Retinal pigment epithelial cell (primary cell): ENCODE measurements at regions not wholly inside any gene's neighbourhood (a gene's known extent, or its start where the extent isn't known, plus 50 kb on each side); places are given as distances from the start of the nearest gene placed in this dataset.
A peak's percentile ranks its signal among the peaks of the same experiment; 100 is the strongest.

Source experiments
- DNase-seq: peaks from one replicate; pipeline ENCODE4 v3.0.0-alpha.2; 2010; ENCODE audit warnings: low read depth
- H3K4me3 ChIP-seq: 2 replicates; pipeline ENCODE4 v1.5.1; 2011; ENCODE audit warnings: mild to moderate bottlenecking, low read length, control low read depth, moderate library complexity
- CTCF ChIP-seq: conservative IDR thresholded peaks from 2 replicates; pipeline ENCODE4 v1.5.1; 2011; ENCODE audit warnings: low read depth, low read length, control low read depth, inconsistent platforms

GRCh38 chr2:67566958-67567635 lies 170.0 kb downstream of the ETAA1 start:
- DNase-seq = no peak
- TF ChIP-seq CTCF = no peak
- H3K4me3 ChIP-seq = no peak overlapping the region

GRCh38 chr2:67567886-67568285 lies 170.8 kb downstream of the ETAA1 start:
- no peak for TF ChIP-seq CTCF
- no peak for DNase-seq
- no peak overlapping the region for H3K4me3 ChIP-seq

- no peak overlapping the region for H3K4me3 ChIP-seq
- no peak for DNase-seq
- no peak for TF ChIP-seq CTCF
Measured at GRCh38 chr2:67570611-67571010, 173.5 kb downstream of the ETAA1 start.

- H3K4me3 ChIP-seq = no peak overlapping the region
- TF ChIP-seq CTCF = no peak
- no peak for DNase-seq
Measured at GRCh38 chr2:67571785-67572718, 174.9 kb downstream of the ETAA1 start.

GRCh38 chr2:67572721-67573435 lies 175.7 kb downstream of the ETAA1 start:
- DNase-seq = no peak
- H3K4me3 ChIP-seq = no peak overlapping the region
- no peak for TF ChIP-seq CTCF

GRCh38 chr2:67574230-67574629 lies 177.1 kb downstream of the ETAA1 start:
- TF ChIP-seq CTCF = no peak
- peak; percentile 28 for DNase-seq
- H3K4me3 ChIP-seq = no peak overlapping the region
